IMR-90 (cell line): ENCODE measurements at regions not wholly inside any gene's neighbourhood (a gene's known extent, or its start where the extent isn't known, plus 50 kb on each side); places are given as distances from the start of the nearest gene placed in this dataset.

ENCODE experiments used
- ATAC-seq: fragments of 200-7000 bp; cut with Tn5 transposase; 2 replicates; pipeline ENCODE4 v1.9.1; 2020; ENCODE audit warnings: low read depth, mild to moderate bottlenecking, moderate library complexity
- BruUV-seq: library from RNA; stranded (reverse); fragments of 400-500 nt; replicated peaks from 2 replicates; lab custom pipeline; 2021; lab: Mats Ljungman, UMichigan
- CTCF ChIA-PET: fragments of 300-600 bp; formaldehyde crosslinking; extraction: SDS; loops from one replicate; lab custom pipeline; 2021; ENCODE audit warnings: antibody characterized with exemption; lab: Yijun Ruan, JAX
- POLR2A ChIA-PET: fragments of 300-600 bp; sonication (Branson Sonifier 250); formaldehyde crosslinking; loops from one replicate; lab custom pipeline; 2022; ENCODE audit warnings: antibody characterized with exemption; ENCODE audit not compliant: unreplicated experiment; lab: Charles Lee
- DNase-seq: peaks from one replicate; pipeline ENCODE4 v3.0.0; 2013
- H2AFZ ChIP-seq: replicated peaks from 2 replicates; pipeline ENCODE3; 2013; ENCODE audit warnings: low read length, mild to moderate bottlenecking; ENCODE audit not compliant: poor library complexity
- H2AK5ac ChIP-seq: 2 replicates; pipeline ENCODE4 v1.6.1; 2013; ENCODE audit warnings: low read depth, low read length, inconsistent platforms
- H2AK9ac ChIP-seq: replicated peaks from 2 replicates; pipeline ENCODE3; 2013; ENCODE audit warnings: mild to moderate bottlenecking, low read depth, low read length, moderate library complexity; ENCODE audit not compliant: poor library complexity
- H2BK120ac ChIP-seq: 2 replicates; pipeline ENCODE4 v1.6.1; 2013; ENCODE audit warnings: low read depth, low read length, inconsistent platforms
- H2BK15ac ChIP-seq: 3 replicates; pipeline ENCODE4 v1.6.1; 2013; ENCODE audit warnings: low read depth, low read length, inconsistent platforms
- H2BK20ac ChIP-seq: 2 replicates; pipeline ENCODE4 v1.6.1; 2013; ENCODE audit warnings: low read depth, mild to moderate bottlenecking, inconsistent platforms, low read length, moderate library complexity
- H2BK5ac ChIP-seq: 2 replicates; pipeline ENCODE4 v1.6.1; 2013; ENCODE audit warnings: mild to moderate bottlenecking, low read depth, low read length, inconsistent platforms; ENCODE audit not compliant: poor library complexity, severe bottlenecking
- H3K14ac ChIP-seq: replicated peaks from 2 replicates; pipeline ENCODE4 v1.6.1; 2013; ENCODE audit warnings: low read depth, low read length, inconsistent platforms
- H3K18ac ChIP-seq: 2 replicates; pipeline ENCODE4 v1.6.1; 2013; ENCODE audit warnings: low read depth, low read length, control low read depth
- H3K23ac ChIP-seq: 2 replicates; pipeline ENCODE4 v1.6.1; 2013; ENCODE audit warnings: low read depth, low read length, inconsistent platforms
- H3K27ac ChIP-seq: 2 replicates; pipeline ENCODE4 v1.5.1; 2013; ENCODE audit warnings: mild to moderate bottlenecking, control low read depth, low read length; ENCODE audit not compliant: insufficient read depth
- H3K27me3 ChIP-seq: 2 replicates; pipeline ENCODE4 v1.6.1; 2013; ENCODE audit warnings: low read length; ENCODE audit not compliant: control insufficient read depth, insufficient read depth
- H3K36me3 ChIP-seq: 2 replicates; pipeline ENCODE4 v1.6.1; 2013; ENCODE audit warnings: low read length, mixed read lengths; ENCODE audit not compliant: control insufficient read depth, insufficient read depth
- H3K4ac ChIP-seq: 2 replicates; pipeline ENCODE4 v1.6.1; 2013; ENCODE audit warnings: low read depth, low read length, inconsistent platforms
- H3K4me1 ChIP-seq: 2 replicates; pipeline ENCODE4 v1.6.1; 2013; ENCODE audit warnings: low read length, mixed read lengths; ENCODE audit not compliant: control insufficient read depth, insufficient read depth
- H3K4me2 ChIP-seq: 2 replicates; pipeline ENCODE4 v1.6.1; 2013; ENCODE audit warnings: low read depth, mild to moderate bottlenecking, control low read depth, low read length, moderate library complexity
- H3K4me3 ChIP-seq: 2 replicates; pipeline ENCODE4 v1.5.1; 2013; ENCODE audit warnings: low read depth, mild to moderate bottlenecking, control low read depth, low read length, moderate library complexity; ENCODE audit not compliant: insufficient read depth
- H3K56ac ChIP-seq: 2 replicates; pipeline ENCODE4 v1.6.1; 2013; ENCODE audit warnings: low read length, inconsistent platforms; ENCODE audit not compliant: insufficient read depth; ENCODE audit errors: extremely low read depth
- H3K79me1 ChIP-seq, 2 experiments: 2 replicates each; pipeline ENCODE4 v1.6.1; 2013; ENCODE audit warnings: low read length in 2 of 2, inconsistent platforms in 1 of 2, low read depth in 1 of 2
- H3K9ac ChIP-seq: 2 replicates; pipeline ENCODE4 v1.6.1; 2013; ENCODE audit warnings: low read depth, low read length, control low read depth
- H3K9me1 ChIP-seq: 2 replicates; pipeline ENCODE4 v1.6.1; 2013; ENCODE audit warnings: low read length, inconsistent platforms; ENCODE audit not compliant: insufficient read depth
- H3K9me3 ChIP-seq: 2 replicates; pipeline ENCODE4 v1.6.1; 2013; ENCODE audit warnings: low read length; ENCODE audit not compliant: control insufficient read depth, insufficient read depth
- H4K20me1 ChIP-seq: 2 replicates; pipeline ENCODE4 v1.6.1; 2013; ENCODE audit warnings: low read length, inconsistent platforms; ENCODE audit not compliant: insufficient read depth
- H4K5ac ChIP-seq: 2 replicates; pipeline ENCODE4 v1.6.1; 2013; ENCODE audit warnings: mild to moderate bottlenecking, low read depth, low read length, control low read depth
- H4K8ac ChIP-seq, 2 experiments: 2 replicates each; pipeline ENCODE4 v1.6.1; 2013; ENCODE audit warnings: low read depth in 2 of 2, low read length in 2 of 2, control low read depth in 1 of 2, inconsistent platforms in 1 of 2
- H4K91ac ChIP-seq: 2 replicates; pipeline ENCODE4 v1.6.1; 2013; ENCODE audit warnings: low read depth, low read length, inconsistent platforms; ENCODE audit not compliant: insufficient read depth
- CHD1 ChIP-seq: IDR thresholded peaks from 2 replicates; pipeline ENCODE4 v1.6.1; 2012; ENCODE audit warnings: low read depth, low read length, improper control_type of control experiment
- MAFK ChIP-seq: IDR thresholded peaks from 2 replicates; pipeline ENCODE4 v1.6.1; 2012; ENCODE audit warnings: low read depth, low read length, improper control_type of control experiment
- MAZ ChIP-seq: IDR thresholded peaks from 2 replicates; pipeline ENCODE4 v1.6.1; 2012; ENCODE audit warnings: low read depth, mild to moderate bottlenecking, low read length, improper control_type of control experiment, moderate library complexity, borderline replicate concordance
- MXI1 ChIP-seq: IDR thresholded peaks from 2 replicates; pipeline ENCODE4 v1.6.1; 2012; ENCODE audit warnings: low read depth, mild to moderate bottlenecking, low read length, moderate library complexity, borderline replicate concordance
- NFE2L2 ChIP-seq: fragments of 150-350 bp; IDR thresholded peaks from 2 replicates; pipeline ENCODE4 v1.6.1; 2016; ENCODE audit warnings: low read depth, mild to moderate bottlenecking, low read length
- RAD21 ChIP-seq: IDR thresholded peaks from 2 replicates; pipeline ENCODE4 v1.6.1; 2012; ENCODE audit warnings: low read length, improper control_type of control experiment
- SMC3 ChIP-seq: fragments of 150-350 bp; IDR thresholded peaks from 2 replicates; pipeline ENCODE4 v1.6.1; 2016; ENCODE audit warnings: low read depth, mild to moderate bottlenecking, antibody characterized with exemption, low read length, moderate library complexity
- WGBS, 2 experiments: methylation state at CpG; one replicate each; pipeline versions ENCODE4 v1.1.5 to v1.1.7; 2013; ENCODE audit warnings: missing lambda C conversion rate in 2 of 2; ENCODE audit not compliant: insufficient read length in 1 of 2; ENCODE audit errors: extremely low coverage in 2 of 2; 5-methylcytosine and 5-hydroxymethylcytosine counted together
- dilution Hi-C: fragments of 300-500 bp; cut with HindIII; formaldehyde crosslinking; loops from one replicate; pipeline ENCODE4 v1.14.3; 2018; ENCODE audit warnings: low sequenced_read_pairs; ENCODE audit not compliant: unreplicated experiment
- in situ Hi-C: fragments of 300-500 bp; cut with MboI; formaldehyde crosslinking; loops from 3 replicates; pipeline ENCODE4 v1.14.3; 2019; ENCODE audit warnings: low sequenced_read_pairs, inconsistent platforms, mixed read lengths
- intact Hi-C: fragments of 100-400 bp; cut with micrococcal nuclease; formaldehyde crosslinking; loops from 2 replicates; pipeline ENCODE4 v1.10.0; 2022
- TF ChIP-seq, protein P1 (sequence below): conservative IDR thresholded peaks from 2 replicates; pipeline ENCODE4 v1.5.1; 2012; ENCODE audit warnings: mild to moderate bottlenecking, low read depth, low read length, improper control_type of control experiment
- TF ChIP-seq, protein P2 (sequence below): fragments of 150-350 bp; IDR thresholded peaks from 2 replicates; pipeline ENCODE4 v1.6.1; 2017; ENCODE audit warnings: mild to moderate bottlenecking, antibody characterized with exemption, low read length, low read depth

DNA sequence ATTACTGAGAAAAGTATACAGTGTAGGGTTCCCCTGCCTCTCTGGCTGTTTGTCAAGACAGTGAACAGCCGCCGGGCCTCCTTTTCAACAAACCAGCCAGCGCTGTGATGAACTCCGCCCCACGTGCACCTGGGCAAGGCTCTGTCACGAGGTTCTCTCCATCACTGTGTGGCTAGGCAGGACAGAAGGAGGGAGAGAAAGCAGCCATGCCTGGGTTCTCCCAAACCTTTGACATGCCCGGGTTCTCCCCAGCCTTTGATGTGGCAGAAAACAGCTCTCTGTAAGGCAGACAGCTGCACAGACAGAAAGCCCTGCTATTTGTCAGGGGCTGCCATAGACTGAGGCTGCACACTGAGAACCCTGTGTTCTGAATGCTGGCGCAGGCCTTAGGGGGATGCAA lies 101.4 kb upstream of the TRPM1 start:
- H3K23ac ChIP-seq, result no peak overlapping the region
- no peak overlapping the region for H3K9ac ChIP-seq
- ChIA-PET CTCF (no interaction called here), POLR2A (no interaction called here)
- no peak overlapping the region for H3K4me2 ChIP-seq
- no peak overlapping the region for H2AK5ac ChIP-seq
- H3K4ac ChIP-seq, result no peak overlapping the region
- no peaks in the 10 kb centered on the region for H3K9me1 ChIP-seq
- ATAC-seq, result no peak
- H2BK20ac ChIP-seq, result no peak overlapping the region
- H3K79me1 ChIP-seq, result no peaks in the 10 kb centered on the region
- DNase-seq, result no peak
- H3K4me1 ChIP-seq, result no peaks in the 10 kb centered on the region
- TF ChIP-seq NFE2L2, result no peak
- TF ChIP-seq CHD1, result no peak
- no peak for TF ChIP-seq MAZ
- TF ChIP-seq, protein P1, sequence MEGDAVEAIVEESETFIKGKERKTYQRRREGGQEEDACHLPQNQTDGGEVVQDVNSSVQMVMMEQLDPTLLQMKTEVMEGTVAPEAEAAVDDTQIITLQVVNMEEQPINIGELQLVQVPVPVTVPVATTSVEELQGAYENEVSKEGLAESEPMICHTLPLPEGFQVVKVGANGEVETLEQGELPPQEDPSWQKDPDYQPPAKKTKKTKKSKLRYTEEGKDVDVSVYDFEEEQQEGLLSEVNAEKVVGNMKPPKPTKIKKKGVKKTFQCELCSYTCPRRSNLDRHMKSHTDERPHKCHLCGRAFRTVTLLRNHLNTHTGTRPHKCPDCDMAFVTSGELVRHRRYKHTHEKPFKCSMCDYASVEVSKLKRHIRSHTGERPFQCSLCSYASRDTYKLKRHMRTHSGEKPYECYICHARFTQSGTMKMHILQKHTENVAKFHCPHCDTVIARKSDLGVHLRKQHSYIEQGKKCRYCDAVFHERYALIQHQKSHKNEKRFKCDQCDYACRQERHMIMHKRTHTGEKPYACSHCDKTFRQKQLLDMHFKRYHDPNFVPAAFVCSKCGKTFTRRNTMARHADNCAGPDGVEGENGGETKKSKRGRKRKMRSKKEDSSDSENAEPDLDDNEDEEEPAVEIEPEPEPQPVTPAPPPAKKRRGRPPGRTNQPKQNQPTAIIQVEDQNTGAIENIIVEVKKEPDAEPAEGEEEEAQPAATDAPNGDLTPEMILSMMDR, result no peak
- TF ChIP-seq MXI1, result no peak
- TF ChIP-seq MAFK, result no peak
- TF ChIP-seq, protein P2, sequence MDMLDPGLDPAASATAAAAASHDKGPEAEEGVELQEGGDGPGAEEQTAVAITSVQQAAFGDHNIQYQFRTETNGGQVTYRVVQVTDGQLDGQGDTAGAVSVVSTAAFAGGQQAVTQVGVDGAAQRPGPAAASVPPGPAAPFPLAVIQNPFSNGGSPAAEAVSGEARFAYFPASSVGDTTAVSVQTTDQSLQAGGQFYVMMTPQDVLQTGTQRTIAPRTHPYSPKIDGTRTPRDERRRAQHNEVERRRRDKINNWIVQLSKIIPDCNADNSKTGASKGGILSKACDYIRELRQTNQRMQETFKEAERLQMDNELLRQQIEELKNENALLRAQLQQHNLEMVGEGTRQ, result no peak
- TF ChIP-seq SMC3, result no peak
- TF ChIP-seq RAD21, result no peak
- no peak overlapping the region for H2AK9ac ChIP-seq
- no peak overlapping the region for H4K8ac ChIP-seq
- no peak overlapping the region for H3K18ac ChIP-seq
- intact Hi-C loops, result no loop called here
- no peak overlapping the region for H4K91ac ChIP-seq
- no peak overlapping the region for H3K56ac ChIP-seq
- 27% methylated on average over 2 of the region's 8 CpGs; no CpG with 5 or more reads in 1 of the 2 experiments for WGBS, 2 experiments
- no peak overlapping the region for H2BK120ac ChIP-seq
- BruUV-seq, result no TSS peak
- H4K20me1 ChIP-seq, result no peaks in the 10 kb centered on the region
- peaks cover 52% of the 10 kb centered on the region for H3K27me3 ChIP-seq
- in situ Hi-C loops, result loop anchor here (10.0 kb wide), 1 partner anchor 112 kb away; no protein-coding TSS in a partner anchor
- dilution Hi-C loops, result no loop called here
- H3K9me3 ChIP-seq, result no peaks in the 10 kb centered on the region
- no peak overlapping the region for H2AFZ ChIP-seq
- H4K5ac ChIP-seq, result no peak overlapping the region
- no peak overlapping the region for H3K27ac ChIP-seq
- no peak overlapping the region for H2BK5ac ChIP-seq
- H3K4me3 ChIP-seq, result no peak overlapping the region
- no peak overlapping the region for H2BK15ac ChIP-seq
- H3K14ac ChIP-seq, result no peak overlapping the region
- H3K36me3 ChIP-seq, result no peaks in the 10 kb centered on the region
